Peyer's patch (tissue), 4 donors: ENCODE measurements at regions not wholly inside any gene's neighbourhood (a gene's known extent, or its start where the extent isn't known, plus 50 kb on each side); places are given as distances from the start of the nearest gene placed in this dataset.

Experiments used
- DNase-seq, 3 donors: peaks; one replicate each; pipeline ENCODE4 v3.0.0-alpha.2; 2017 to 2019
- H3K27ac ChIP-seq, 4 donors: fragments of 200-600 bp; sonication (generic); one replicate each; pipeline ENCODE4 v1.5.1; 2016 to 2019
- H3K27me3 ChIP-seq, 2 donors: fragments of 200-600 bp; sonication (generic); one replicate each; pipeline ENCODE4 v1.5.1; 2019
- H3K36me3 ChIP-seq, 3 donors: fragments of 200-600 bp; sonication (generic); one replicate each; pipeline ENCODE4 v1.5.1; 2016 to 2019
- H3K4me1 ChIP-seq, 4 donors: fragments of 200-600 bp; sonication (generic); one replicate each; pipeline ENCODE4 v1.5.1; 2016 to 2019
- H3K4me3 ChIP-seq, 4 donors: fragments of 200-600 bp; sonication (generic); 1 replicate in 3 of 4; 2 replicates in 1 of 4; pipeline ENCODE4 v1.5.1; 2016 to 2019; ENCODE audit warnings: mild to moderate bottlenecking in 1 of 4
- H3K9me3 ChIP-seq, 4 donors: fragments of 200-600 bp; sonication (generic); one replicate each; pipeline ENCODE4 v1.5.1; 2016 to 2019; ENCODE audit warnings: mild to moderate bottlenecking in 1 of 4
- POLR2A ChIP-seq, 2 donors: fragments of 450-650 bp; IDR thresholded peaks; one replicate each; pipeline ENCODE4 v1.5.1; 2017; ENCODE audit warnings: antibody characterized with exemption in 2 of 2, mild to moderate bottlenecking in 2 of 2, moderate library complexity in 2 of 2
- TF ChIP-seq, protein P1 (sequence below), 6 experiments: fragments of 450-650 bp in 4 of 6; fragments of 200-600 bp in 2 of 6; sonication (generic) in 1 of 6; IDR thresholded peaks; one replicate each; pipeline ENCODE4 v1.5.1; 2017 to 2019; ENCODE audit warnings: antibody characterized with exemption in 6 of 6, mild to moderate bottlenecking in 3 of 6, moderate library complexity in 1 of 6

DNA sequence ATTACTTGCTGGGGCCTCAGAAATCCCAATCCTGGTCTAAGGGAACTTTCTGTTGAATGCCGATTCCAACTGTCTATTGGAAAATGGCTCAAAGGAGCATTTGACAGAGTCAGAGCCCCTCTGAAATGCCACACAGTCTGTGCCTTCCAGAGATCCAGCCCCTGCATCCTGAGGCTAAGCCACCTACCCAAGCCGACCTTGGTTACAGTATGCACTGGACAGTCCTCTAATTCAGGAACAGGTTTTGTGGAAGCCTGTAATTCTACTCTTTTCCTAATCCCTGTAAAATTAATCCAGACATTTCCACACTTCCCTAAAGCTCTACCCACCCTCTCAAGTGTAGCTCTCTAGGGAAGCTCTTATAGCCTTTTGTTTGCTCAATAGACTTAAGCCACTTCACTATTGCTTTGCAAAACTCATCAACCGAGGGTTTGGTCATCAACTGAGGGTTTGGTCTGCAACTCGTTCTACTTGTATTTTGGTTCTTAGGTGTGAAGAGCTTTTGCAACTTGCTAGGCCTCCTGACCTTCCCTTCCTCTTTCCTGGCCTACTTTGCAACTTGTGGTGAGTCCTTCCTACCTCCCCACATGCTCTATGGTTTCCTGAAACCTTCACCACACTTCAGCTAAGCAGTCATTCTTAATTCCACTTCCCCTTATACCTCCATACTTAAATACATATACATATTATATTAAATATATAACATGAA lies 364.8 kb downstream of the SFMBT2 start:
- H3K27me3 ChIP-seq: no peaks in the 10 kb centered on the region
- H3K4me3 ChIP-seq: no peak overlapping the region
- peaks cover 0 to 7% (median 3%) of the 10 kb centered on the region in 4 donors for H3K4me1 ChIP-seq
- H3K9me3 ChIP-seq: no peaks in the 10 kb centered on the region
- no peak for TF ChIP-seq POLR2A (IDR thresholded peaks at IDR 0.05)
- TF ChIP-seq, protein P1, sequence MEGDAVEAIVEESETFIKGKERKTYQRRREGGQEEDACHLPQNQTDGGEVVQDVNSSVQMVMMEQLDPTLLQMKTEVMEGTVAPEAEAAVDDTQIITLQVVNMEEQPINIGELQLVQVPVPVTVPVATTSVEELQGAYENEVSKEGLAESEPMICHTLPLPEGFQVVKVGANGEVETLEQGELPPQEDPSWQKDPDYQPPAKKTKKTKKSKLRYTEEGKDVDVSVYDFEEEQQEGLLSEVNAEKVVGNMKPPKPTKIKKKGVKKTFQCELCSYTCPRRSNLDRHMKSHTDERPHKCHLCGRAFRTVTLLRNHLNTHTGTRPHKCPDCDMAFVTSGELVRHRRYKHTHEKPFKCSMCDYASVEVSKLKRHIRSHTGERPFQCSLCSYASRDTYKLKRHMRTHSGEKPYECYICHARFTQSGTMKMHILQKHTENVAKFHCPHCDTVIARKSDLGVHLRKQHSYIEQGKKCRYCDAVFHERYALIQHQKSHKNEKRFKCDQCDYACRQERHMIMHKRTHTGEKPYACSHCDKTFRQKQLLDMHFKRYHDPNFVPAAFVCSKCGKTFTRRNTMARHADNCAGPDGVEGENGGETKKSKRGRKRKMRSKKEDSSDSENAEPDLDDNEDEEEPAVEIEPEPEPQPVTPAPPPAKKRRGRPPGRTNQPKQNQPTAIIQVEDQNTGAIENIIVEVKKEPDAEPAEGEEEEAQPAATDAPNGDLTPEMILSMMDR (IDR thresholded peaks at IDR 0.05): no peak
- peak in 2 of 3 donors; percentile 34 to 67 for DNase-seq
- peak overlapping the region in 1 of 4 donors; percentile 21 for H3K27ac ChIP-seq
- H3K36me3 ChIP-seq: no peaks in the 10 kb centered on the region

DNA sequence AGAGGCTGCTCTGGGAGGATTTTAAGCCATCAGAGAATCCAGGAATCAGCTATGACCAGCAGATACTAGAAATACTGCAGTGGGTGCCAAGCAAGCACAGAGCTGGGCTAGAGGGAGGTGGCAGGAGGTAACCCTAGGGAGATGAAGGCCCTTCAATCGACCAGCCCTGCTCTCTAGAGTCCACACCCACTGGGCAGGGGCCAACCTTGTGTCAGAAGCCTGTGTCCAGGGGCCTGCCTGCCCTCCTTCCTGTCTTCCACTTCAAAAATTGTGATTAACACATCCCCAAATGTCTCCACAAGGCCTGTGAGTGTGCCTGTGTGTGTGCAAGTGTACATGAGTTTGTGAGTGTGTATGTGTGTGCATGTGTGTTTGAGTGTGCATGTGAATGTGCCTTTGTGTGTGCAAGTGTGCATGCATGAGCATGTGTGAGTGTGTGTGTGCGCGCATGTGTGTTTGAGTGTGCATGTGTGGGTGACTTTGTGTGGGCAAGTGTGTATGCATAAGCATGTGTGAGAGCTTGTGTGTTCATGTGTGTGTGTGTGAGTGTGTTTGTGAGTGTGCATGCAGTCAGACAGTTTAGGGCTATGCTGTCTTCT lies 367.7 kb downstream of the SFMBT2 start:
- Histone ChIP-seq H3K4me3 (no peak overlapping the region), H3K27ac (no peak overlapping the region), H3K36me3 (no peaks in the 10 kb centered on the region), H3K27me3 (no peaks in the 10 kb centered on the region), H3K4me1 (peaks cover 0 to 7% (median 3%) of the 10 kb centered on the region in 4 donors), H3K9me3 (no peaks in the 10 kb centered on the region)
- no peak for TF ChIP-seq POLR2A (IDR thresholded peaks at IDR 0.05)
- TF ChIP-seq, protein P1 (IDR thresholded peaks at IDR 0.05): no peak
- no peak for DNase-seq

DNA sequence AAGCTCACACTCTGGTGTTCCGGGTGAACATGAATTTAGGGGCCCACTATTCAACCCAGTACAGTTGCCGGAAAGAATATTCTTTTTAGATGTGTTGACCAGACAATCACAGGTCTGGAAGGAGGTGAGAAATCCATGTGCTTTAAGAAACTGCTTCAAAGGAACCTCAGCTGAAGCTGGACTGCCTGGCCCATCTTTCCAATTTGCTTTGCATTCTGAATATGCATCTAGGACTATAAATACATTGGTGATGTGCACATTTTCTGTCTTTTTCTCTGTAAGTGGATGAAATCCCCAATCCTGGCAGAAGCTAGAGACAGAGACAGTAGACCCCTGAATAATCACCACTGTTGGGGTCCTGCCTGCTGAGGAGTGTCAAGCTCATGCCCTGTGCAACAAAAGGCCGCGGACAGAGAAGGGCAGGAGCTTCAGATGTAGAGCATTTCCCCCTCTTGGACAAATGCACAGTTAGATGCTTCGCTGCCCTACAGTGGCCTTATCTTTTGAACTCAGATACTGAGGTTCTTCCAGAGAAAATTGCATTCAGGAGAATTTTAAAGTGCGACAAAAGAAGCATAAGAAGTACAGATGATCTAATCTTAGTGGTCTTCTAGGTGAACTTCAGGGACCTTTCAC lies 368.3 kb downstream of the SFMBT2 start:
- Histone ChIP-seq H3K9me3 (no peaks in the 10 kb centered on the region), H3K36me3 (no peaks in the 10 kb centered on the region), H3K27me3 (no peaks in the 10 kb centered on the region), H3K4me1 (peaks cover 0 to 7% (median 3%) of the 10 kb centered on the region in 4 donors), H3K27ac (no peak overlapping the region), H3K4me3 (no peak overlapping the region)
- DNase-seq: no peak
- TF ChIP-seq POLR2A (IDR thresholded peaks at IDR 0.05): no peak
- TF ChIP-seq, protein P1 (IDR thresholded peaks at IDR 0.05): no peak

DNA sequence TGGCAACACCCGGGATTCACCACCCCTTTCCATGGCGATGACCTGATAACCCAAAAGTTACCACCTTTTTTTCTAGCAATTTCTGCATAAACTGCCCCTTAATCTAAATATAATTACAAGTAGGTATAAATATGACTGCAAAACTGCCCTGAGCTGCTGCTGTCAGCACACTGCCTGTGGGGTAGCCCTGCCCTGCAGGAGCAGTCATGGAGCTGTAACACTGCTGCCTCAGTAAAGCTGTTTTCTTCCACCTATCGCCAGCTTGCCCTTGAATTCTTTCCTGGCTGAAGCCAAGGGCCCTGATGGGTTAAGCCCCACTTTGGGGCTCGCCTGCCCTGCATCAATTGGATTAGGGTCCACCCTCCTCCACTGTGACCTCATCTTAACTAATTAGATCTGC lies 368.8 kb downstream of the SFMBT2 start:
- H3K9me3 ChIP-seq: no peaks in the 10 kb centered on the region
- no peak overlapping the region for H3K4me3 ChIP-seq
- no peak for DNase-seq
- H3K27ac ChIP-seq: no peak overlapping the region
- peaks cover 0 to 7% (median 3%) of the 10 kb centered on the region in 4 donors for H3K4me1 ChIP-seq
- H3K36me3 ChIP-seq: no peaks in the 10 kb centered on the region
- H3K27me3 ChIP-seq: no peaks in the 10 kb centered on the region
- no peak for TF ChIP-seq POLR2A (IDR thresholded peaks at IDR 0.05)
- TF ChIP-seq, protein P1 (IDR thresholded peaks at IDR 0.05): no peak

DNA sequence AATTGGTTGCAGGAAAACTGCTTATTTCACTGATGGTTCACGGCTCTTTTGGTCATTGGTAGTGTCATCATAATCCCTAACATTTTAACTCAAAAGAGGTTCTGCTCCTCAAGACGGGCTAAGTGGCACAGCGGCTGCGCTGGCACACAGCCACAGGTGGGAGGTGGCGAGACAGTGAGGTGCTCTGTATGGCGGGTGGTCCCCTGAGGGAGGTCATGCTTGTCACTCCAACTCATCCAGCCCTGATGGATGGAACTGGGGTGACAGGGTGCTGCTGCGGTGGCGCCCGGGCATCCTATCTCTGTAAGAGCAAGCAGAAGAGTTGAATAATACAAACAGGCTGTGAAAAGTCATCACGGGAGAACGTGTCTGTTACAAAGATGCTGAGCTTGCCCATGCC lies 370.2 kb downstream of the SFMBT2 start:
- H3K4me1 ChIP-seq: peaks cover 0 to 3% (median 1%) of the 10 kb centered on the region in 4 donors
- no peak overlapping the region for H3K27ac ChIP-seq
- H3K9me3 ChIP-seq: no peaks in the 10 kb centered on the region
- no peaks in the 10 kb centered on the region for H3K36me3 ChIP-seq
- no peak for DNase-seq
- no peak overlapping the region for H3K4me3 ChIP-seq
- TF ChIP-seq, protein P1 (IDR thresholded peaks at IDR 0.05): no peak
- TF ChIP-seq POLR2A (IDR thresholded peaks at IDR 0.05): no peak
- H3K27me3 ChIP-seq: no peaks in the 10 kb centered on the region
